Activated CD8-positive, alpha-beta memory T cell treated with anti-CD3 and anti-CD28 coated beads, Interleukin-2, amount 10 ng/mL, durations not matched to agents 7 days and 5 days (primary cell): ENCODE measurements at regions not wholly inside any gene's neighbourhood (a gene's known extent, or its start where the extent isn't known, plus 50 kb on each side); places are given as distances from the start of the nearest gene placed in this dataset.

Experiments used
- ATAC-seq: fragments of 150-1000 bp; cut with Tn5 transposase; one replicate; pipeline ENCODE4 v1.10.0; 2021; ENCODE audit warnings: moderate library complexity
- CTCF ChIA-PET: fragments of 350-600 bp; sonication (Branson Sonifier 250); formaldehyde crosslinking; loops from one replicate; lab custom pipeline; 2021; ENCODE audit warnings: antibody characterized with exemption; lab: Charles Lee
- DNase-seq: peaks from one replicate; pipeline ENCODE4 v3.0.0-alpha.2; 2020
- H3K27ac Mint-ChIP-seq: one replicate; pipeline ENCODE4 v1.8.0; 2021; ENCODE audit warnings: mild to moderate bottlenecking, mixed read lengths
- H3K27me3 Mint-ChIP-seq: one replicate; pipeline ENCODE4 v1.8.0; 2021; ENCODE audit warnings: mixed read lengths
- H3K36me3 Mint-ChIP-seq: one replicate; pipeline ENCODE4 v1.8.0; 2021; ENCODE audit warnings: mild to moderate bottlenecking, mixed read lengths
- H3K4me1 Mint-ChIP-seq: one replicate; pipeline ENCODE4 v1.8.0; 2021; ENCODE audit warnings: mixed read lengths
- H3K4me3 Mint-ChIP-seq: one replicate; pipeline ENCODE4 v1.8.0; 2021; ENCODE audit warnings: mild to moderate bottlenecking, moderate library complexity, mixed read lengths
- H3K9me3 Mint-ChIP-seq: one replicate; pipeline ENCODE4 v1.8.0; 2022; ENCODE audit warnings: low read depth, mixed read lengths

- ATAC-seq (no peak), DNase-seq (no peak)
- Mint-ChIP-seq H3K27me3 (peaks cover 6% of the 10 kb centered on the region), H3K27ac (no peak overlapping the region), H3K36me3 (no peaks in the 10 kb centered on the region), H3K4me3 (no peak overlapping the region), H3K4me1 (no peaks in the 10 kb centered on the region), H3K9me3 (no peaks in the 10 kb centered on the region)
- CTCF ChIA-PET = no interaction called here
Measured at GRCh38 chr2:60371219-60371618, 182.2 kb downstream of the BCL11A start.

- CTCF ChIA-PET = no interaction called here
- ATAC-seq = no peak
- H3K4me3 Mint-ChIP-seq = no peak overlapping the region
Measured at GRCh38 chr2:60370814-60371213, 182.6 kb downstream of the BCL11A start.

GRCh38 chr2:60368456-60368855 lies 185.0 kb downstream of the BCL11A start:
- CTCF ChIA-PET = no interaction called here
- ATAC-seq = no peak
- H3K4me1 Mint-ChIP-seq = no peaks in the 10 kb centered on the region

More at GRCh38 chr2:60370814-60371213, 182.6 kb downstream of the BCL11A start:
- Mint-ChIP-seq H3K36me3 (no peaks in the 10 kb centered on the region), H3K27me3 (peaks cover 6% of the 10 kb centered on the region), H3K9me3 (no peaks in the 10 kb centered on the region), H3K4me1 (no peaks in the 10 kb centered on the region), H3K27ac (no peak overlapping the region)
- DNase-seq = no peak

GRCh38 chr2:60366135-60366712 lies 187.2 kb downstream of the BCL11A start:
- Mint-ChIP-seq H3K27me3 (no peaks in the 10 kb centered on the region), H3K9me3 (no peaks in the 10 kb centered on the region), H3K4me1 (no peaks in the 10 kb centered on the region), H3K36me3 (no peaks in the 10 kb centered on the region), H3K27ac (no peak overlapping the region), H3K4me3 (no peak overlapping the region)
- no peak for DNase-seq
- ATAC-seq = no peak
- CTCF ChIA-PET = no interaction called here

More at GRCh38 chr2:60368456-60368855, 185.0 kb downstream of the BCL11A start:
- H3K9me3 Mint-ChIP-seq = no peaks in the 10 kb centered on the region
- H3K27me3 Mint-ChIP-seq = peaks cover 1% of the 10 kb centered on the region
- no peak for DNase-seq
- H3K36me3 Mint-ChIP-seq = no peaks in the 10 kb centered on the region
- no peak overlapping the region for H3K4me3 Mint-ChIP-seq
- H3K27ac Mint-ChIP-seq = no peak overlapping the region

GRCh38 chr2:60365556-60365955 lies 187.9 kb downstream of the BCL11A start:
- Mint-ChIP-seq H3K4me1 (no peaks in the 10 kb centered on the region), H3K9me3 (no peaks in the 10 kb centered on the region), H3K4me3 (no peak overlapping the region), H3K27me3 (no peaks in the 10 kb centered on the region), H3K27ac (no peak overlapping the region), H3K36me3 (no peaks in the 10 kb centered on the region)
- CTCF ChIA-PET = no interaction called here
- ATAC-seq = no peak
- no peak for DNase-seq

DNA sequence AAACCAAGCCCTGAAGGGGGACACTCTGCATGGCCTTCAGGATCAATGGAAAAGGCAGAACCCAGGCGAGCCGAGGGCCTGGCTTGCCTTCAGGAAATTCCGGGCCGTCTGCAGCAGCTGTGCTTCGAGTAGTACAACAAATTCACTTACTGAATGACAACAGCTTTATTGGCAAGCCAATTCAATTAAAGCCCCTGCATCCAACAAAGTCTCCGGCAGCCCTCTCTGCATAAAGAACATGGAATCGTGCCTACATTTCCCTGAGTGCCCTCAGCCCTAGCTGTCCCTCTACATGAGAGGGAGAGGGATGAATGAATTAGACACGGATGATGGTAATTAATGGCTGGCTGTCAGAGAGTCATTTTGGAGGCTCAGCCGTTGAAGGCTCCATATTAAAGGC lies 189.0 kb downstream of the BCL11A start:
- Mint-ChIP-seq H3K27ac (no peak overlapping the region), H3K27me3 (peaks cover 3% of the 10 kb centered on the region), H3K4me1 (no peaks in the 10 kb centered on the region), H3K9me3 (no peaks in the 10 kb centered on the region), H3K36me3 (no peaks in the 10 kb centered on the region), H3K4me3 (no peak overlapping the region)
- CTCF ChIA-PET = no interaction called here
- DNase-seq (no peak), ATAC-seq (no peak)

- DNase-seq (no peak), ATAC-seq (no peak)
- H3K27me3 Mint-ChIP-seq = peaks cover 10% of the 10 kb centered on the region
Measured at GRCh38 chr2:60361498-60361897, 192.0 kb downstream of the BCL11A start.

GRCh38 chr2:60359569-60359968 lies 193.9 kb downstream of the BCL11A start:
- peaks cover 13% of the 10 kb centered on the region for H3K4me1 Mint-ChIP-seq
- no peak overlapping the region for H3K4me3 Mint-ChIP-seq
- H3K27ac Mint-ChIP-seq = no peak overlapping the region
- H3K27me3 Mint-ChIP-seq = peaks cover 13% of the 10 kb centered on the region
- H3K36me3 Mint-ChIP-seq = no peaks in the 10 kb centered on the region
- no peak for ATAC-seq
- no peaks in the 10 kb centered on the region for H3K9me3 Mint-ChIP-seq
- CTCF ChIA-PET = no interaction called here
- DNase-seq = no peak

More at GRCh38 chr2:60361498-60361897, 192.0 kb downstream of the BCL11A start:
- CTCF ChIA-PET = no interaction called here
- Mint-ChIP-seq H3K27ac (no peak overlapping the region), H3K36me3 (no peaks in the 10 kb centered on the region), H3K9me3 (no peaks in the 10 kb centered on the region), H3K4me1 (peaks cover 1% of the 10 kb centered on the region), H3K4me3 (no peak overlapping the region)

DNA sequence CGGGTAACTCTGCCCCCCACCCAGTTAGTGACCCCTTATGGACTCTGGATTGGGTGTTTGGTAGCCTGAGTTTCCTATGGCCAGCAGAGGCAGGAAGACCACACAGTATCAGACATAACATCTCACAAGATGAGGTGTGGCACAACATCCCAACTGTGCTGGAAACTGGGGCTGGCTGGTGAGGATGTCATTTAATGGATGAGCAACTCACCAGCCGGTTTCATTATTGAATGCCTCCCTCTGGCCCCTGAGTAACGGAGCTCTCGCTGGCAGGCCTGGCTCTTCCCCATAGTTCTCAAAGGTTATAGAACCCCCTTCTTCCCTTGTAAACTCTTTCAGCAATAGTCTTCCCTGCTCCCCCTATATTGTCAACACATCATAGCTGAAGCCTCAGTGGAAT lies 195.0 kb downstream of the BCL11A start:
- Mint-ChIP-seq H3K36me3 (no peaks in the 10 kb centered on the region), H3K4me3 (no peak overlapping the region), H3K4me1 (peaks cover 13% of the 10 kb centered on the region), H3K27me3 (peaks cover 18% of the 10 kb centered on the region), H3K9me3 (no peaks in the 10 kb centered on the region), H3K27ac (no peak overlapping the region)
- no peak for ATAC-seq
- CTCF ChIA-PET = no interaction called here
- no peak for DNase-seq

DNA sequence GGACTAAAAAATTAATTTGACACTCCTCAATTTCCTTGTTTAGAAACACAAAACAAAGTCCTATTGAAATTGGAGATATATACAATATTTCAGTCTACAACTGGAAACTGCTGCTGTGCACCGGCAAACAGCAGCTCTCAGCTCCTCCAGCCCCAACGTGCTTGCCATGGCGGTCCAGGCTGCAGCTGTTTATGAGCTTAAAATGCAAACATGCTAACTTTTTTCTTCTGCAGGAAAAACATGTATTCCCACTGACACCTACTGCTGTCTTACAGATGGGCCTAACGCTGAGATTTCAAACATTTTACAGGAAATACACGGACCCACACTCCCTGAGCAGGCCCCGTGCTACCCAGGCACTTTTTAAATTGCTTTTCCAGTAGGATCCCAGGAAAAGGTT lies 195.5 kb downstream of the BCL11A start:
- ATAC-seq (no peak), DNase-seq (no peak)
- Mint-ChIP-seq H3K36me3 (no peaks in the 10 kb centered on the region), H3K4me3 (no peak overlapping the region), H3K9me3 (no peaks in the 10 kb centered on the region), H3K27ac (no peak overlapping the region), H3K27me3 (peaks cover 18% of the 10 kb centered on the region), H3K4me1 (peaks cover 13% of the 10 kb centered on the region)
- CTCF ChIA-PET = no interaction called here

- CTCF ChIA-PET = no interaction called here
- DNase-seq (no peak), ATAC-seq (no peak)
- H3K4me1 Mint-ChIP-seq = peaks cover 13% of the 10 kb centered on the region
- no peaks in the 10 kb centered on the region for H3K9me3 Mint-ChIP-seq
- H3K27me3 Mint-ChIP-seq = peaks cover 18% of the 10 kb centered on the region
- H3K36me3 Mint-ChIP-seq = no peaks in the 10 kb centered on the region
- no peak overlapping the region for H3K4me3 Mint-ChIP-seq
- no peak overlapping the region for H3K27ac Mint-ChIP-seq
Measured at GRCh38 chr2:60356346-60356745, 197.1 kb downstream of the BCL11A start.

DNA sequence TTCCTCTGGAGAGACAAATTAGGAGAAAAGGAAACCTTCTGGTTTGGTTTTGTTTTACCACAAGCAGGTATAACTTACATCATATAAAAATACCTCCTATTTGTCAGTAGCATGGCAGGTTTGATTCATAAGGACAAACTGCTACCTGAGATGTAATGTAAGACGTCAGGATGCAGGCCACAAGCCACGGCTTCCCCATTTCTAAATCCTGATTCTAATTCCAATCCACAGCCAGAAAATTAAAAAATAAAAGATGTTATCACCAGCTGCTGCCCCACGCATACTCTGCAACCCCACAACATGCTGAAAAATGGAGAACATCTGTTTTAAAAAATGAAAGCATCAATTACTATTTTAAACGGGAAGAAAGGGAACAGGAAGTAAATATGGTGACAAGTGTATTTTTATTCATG lies 197.6 kb downstream of the BCL11A start:
- ATAC-seq (no peak), DNase-seq (no peak)
- no peaks in the 10 kb centered on the region for H3K36me3 Mint-ChIP-seq
- peaks cover 18% of the 10 kb centered on the region for H3K27me3 Mint-ChIP-seq
- H3K9me3 Mint-ChIP-seq = no peaks in the 10 kb centered on the region
- H3K4me3 Mint-ChIP-seq = no peak overlapping the region
- no peak overlapping the region for H3K27ac Mint-ChIP-seq
- H3K4me1 Mint-ChIP-seq = peaks cover 13% of the 10 kb centered on the region
- CTCF ChIA-PET = no interaction called here

DNA sequence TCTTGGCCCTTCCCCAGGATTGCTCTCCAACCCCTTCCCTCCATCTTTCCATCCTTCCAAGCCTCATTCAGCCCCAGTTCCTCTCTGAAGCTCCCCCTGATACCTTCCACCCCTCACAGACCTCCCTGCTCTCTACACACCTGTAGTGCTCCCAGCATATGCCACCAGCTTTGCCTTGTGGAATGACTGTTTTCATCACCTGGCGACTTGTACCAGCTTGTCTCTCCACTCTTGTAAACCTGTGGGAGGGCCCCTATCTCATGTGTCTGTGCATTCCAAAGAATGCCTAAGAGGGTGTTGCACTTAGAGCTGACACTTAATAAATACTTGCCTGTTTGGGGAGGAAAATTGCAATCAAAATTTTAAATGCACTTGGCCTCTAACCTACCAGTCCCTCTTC lies 198.7 kb downstream of the BCL11A start:
- no peak for DNase-seq
- no peaks in the 10 kb centered on the region for H3K9me3 Mint-ChIP-seq
- no peak overlapping the region for H3K27ac Mint-ChIP-seq
- no peak overlapping the region for H3K4me3 Mint-ChIP-seq
- no peak for ATAC-seq
- no peaks in the 10 kb centered on the region for H3K36me3 Mint-ChIP-seq
- CTCF ChIA-PET = no interaction called here
- peaks cover 17% of the 10 kb centered on the region for H3K27me3 Mint-ChIP-seq
- peaks cover 13% of the 10 kb centered on the region for H3K4me1 Mint-ChIP-seq

- Mint-ChIP-seq H3K27ac (no peak overlapping the region), H3K27me3 (peaks cover 11% of the 10 kb centered on the region), H3K36me3 (no peaks in the 10 kb centered on the region), H3K9me3 (no peaks in the 10 kb centered on the region), H3K4me1 (peaks cover 13% of the 10 kb centered on the region), H3K4me3 (no peak overlapping the region)
- DNase-seq = no peak
- ATAC-seq = no peak
- CTCF ChIA-PET = no interaction called here
Measured at GRCh38 chr2:60353863-60354262, 199.6 kb downstream of the BCL11A start.

DNA sequence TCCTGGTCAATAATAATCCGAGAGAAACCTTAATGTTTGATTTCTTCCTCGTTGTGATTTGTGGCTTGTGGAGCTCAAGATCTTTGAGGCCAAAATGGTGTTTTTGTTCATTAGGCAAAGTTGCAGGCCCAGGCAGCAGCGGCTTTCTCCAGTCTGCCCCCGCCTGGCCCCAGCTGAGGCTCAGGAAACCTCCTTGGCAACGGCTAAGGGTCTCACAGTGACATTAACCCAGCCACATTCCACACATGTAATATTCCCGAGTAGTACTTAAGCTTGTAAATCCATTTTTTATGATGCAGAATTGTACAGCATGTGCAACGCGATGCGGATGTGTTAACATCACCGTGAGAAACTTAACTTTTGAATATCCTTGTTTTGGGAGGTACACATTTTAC lies 200.1 kb downstream of the BCL11A start:
- Mint-ChIP-seq H3K4me3 (no peak overlapping the region), H3K36me3 (no peaks in the 10 kb centered on the region), H3K27me3 (peaks cover 11% of the 10 kb centered on the region), H3K27ac (no peak overlapping the region), H3K9me3 (no peaks in the 10 kb centered on the region), H3K4me1 (peaks cover 13% of the 10 kb centered on the region)
- CTCF ChIA-PET = no interaction called here
- DNase-seq = no peak
- no peak for ATAC-seq
